ENCODE measurements at regions not wholly inside any gene's neighbourhood (a gene's known extent, or its start where the extent isn't known, plus 50 kb on each side); places are given as distances from the start of the nearest gene placed in this dataset.

DNA sequence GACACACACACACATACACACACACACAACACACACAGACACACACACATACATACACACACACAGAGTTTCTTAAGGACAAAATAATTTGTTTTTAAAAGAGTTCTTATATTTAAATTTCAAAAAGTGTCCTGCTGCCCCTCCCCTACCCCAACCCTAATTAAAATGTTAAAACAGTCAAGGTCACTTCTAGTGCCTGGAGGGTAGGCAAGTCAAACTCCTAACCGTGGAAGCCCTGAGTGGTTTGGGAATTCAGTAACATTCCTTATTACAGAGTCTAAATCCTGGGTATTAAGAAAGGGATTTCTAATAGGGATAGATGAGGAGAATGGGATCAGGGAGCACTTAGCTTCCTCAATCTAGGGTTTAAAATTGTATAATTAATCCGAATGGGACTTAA, 403.6 kb upstream of the NFIA start:
- TF ChIP-seq, protein P1, sequence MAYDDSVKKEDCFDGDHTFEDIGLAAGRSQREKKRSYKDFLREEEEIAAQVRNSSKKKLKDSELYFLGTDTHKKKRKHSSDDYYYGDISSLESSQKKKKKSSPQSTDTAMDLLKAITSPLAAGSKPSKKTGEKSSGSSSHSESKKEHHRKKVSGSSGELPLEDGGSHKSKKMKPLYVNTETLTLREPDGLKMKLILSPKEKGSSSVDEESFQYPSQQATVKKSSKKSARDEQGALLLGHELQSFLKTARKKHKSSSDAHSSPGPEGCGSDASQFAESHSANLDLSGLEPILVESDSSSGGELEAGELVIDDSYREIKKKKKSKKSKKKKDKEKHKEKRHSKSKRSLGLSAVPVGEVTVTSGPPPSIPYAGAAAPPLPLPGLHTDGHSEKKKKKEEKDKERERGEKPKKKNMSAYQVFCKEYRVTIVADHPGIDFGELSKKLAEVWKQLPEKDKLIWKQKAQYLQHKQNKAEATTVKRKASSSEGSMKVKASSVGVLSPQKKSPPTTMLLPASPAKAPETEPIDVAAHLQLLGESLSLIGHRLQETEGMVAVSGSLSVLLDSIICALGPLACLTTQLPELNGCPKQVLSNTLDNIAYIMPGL (CRISPR knock-in tag; IDR thresholded peaks at IDR 0.05) = no peak
- TF ChIP-seq CREB1 (CRISPR knock-in tag; IDR thresholded peaks at IDR 0.05) = no peak
- TF ChIP-seq, protein P2, sequence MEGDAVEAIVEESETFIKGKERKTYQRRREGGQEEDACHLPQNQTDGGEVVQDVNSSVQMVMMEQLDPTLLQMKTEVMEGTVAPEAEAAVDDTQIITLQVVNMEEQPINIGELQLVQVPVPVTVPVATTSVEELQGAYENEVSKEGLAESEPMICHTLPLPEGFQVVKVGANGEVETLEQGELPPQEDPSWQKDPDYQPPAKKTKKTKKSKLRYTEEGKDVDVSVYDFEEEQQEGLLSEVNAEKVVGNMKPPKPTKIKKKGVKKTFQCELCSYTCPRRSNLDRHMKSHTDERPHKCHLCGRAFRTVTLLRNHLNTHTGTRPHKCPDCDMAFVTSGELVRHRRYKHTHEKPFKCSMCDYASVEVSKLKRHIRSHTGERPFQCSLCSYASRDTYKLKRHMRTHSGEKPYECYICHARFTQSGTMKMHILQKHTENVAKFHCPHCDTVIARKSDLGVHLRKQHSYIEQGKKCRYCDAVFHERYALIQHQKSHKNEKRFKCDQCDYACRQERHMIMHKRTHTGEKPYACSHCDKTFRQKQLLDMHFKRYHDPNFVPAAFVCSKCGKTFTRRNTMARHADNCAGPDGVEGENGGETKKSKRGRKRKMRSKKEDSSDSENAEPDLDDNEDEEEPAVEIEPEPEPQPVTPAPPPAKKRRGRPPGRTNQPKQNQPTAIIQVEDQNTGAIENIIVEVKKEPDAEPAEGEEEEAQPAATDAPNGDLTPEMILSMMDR (IDR thresholded peaks at IDR 0.05) = no peak
- TF ChIP-seq, protein P3, sequence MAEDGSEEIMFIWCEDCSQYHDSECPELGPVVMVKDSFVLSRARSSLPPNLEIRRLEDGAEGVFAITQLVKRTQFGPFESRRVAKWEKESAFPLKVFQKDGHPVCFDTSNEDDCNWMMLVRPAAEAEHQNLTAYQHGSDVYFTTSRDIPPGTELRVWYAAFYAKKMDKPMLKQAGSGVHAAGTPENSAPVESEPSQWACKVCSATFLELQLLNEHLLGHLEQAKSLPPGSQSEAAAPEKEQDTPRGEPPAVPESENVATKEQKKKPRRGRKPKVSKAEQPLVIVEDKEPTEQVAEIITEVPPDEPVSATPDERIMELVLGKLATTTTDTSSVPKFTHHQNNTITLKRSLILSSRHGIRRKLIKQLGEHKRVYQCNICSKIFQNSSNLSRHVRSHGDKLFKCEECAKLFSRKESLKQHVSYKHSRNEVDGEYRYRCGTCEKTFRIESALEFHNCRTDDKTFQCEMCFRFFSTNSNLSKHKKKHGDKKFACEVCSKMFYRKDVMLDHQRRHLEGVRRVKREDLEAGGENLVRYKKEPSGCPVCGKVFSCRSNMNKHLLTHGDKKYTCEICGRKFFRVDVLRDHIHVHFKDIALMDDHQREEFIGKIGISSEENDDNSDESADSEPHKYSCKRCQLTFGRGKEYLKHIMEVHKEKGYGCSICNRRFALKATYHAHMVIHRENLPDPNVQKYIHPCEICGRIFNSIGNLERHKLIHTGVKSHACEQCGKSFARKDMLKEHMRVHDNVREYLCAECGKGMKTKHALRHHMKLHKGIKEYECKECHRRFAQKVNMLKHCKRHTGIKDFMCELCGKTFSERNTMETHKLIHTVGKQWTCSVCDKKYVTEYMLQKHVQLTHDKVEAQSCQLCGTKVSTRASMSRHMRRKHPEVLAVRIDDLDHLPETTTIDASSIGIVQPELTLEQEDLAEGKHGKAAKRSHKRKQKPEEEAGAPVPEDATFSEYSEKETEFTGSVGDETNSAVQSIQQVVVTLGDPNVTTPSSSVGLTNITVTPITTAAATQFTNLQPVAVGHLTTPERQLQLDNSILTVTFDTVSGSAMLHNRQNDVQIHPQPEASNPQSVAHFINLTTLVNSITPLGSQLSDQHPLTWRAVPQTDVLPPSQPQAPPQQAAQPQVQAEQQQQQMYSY (CRISPR knock-in tag; IDR thresholded peaks at IDR 0.05) = no peak
- no peak for TF ChIP-seq SP1 (CRISPR knock-in tag; conservative IDR thresholded peaks at IDR 0.05)
